ENCODE measurements at regions not wholly inside any gene's neighbourhood (a gene's known extent, or its start where the extent isn't known, plus 50 kb on each side); places are given as distances from the start of the nearest gene placed in this dataset.
"Not testable (repeated sequence)": the region's sequence is repeated elsewhere in the genome, so short reads cannot be mapped to it uniquely, and the experiment has no call there.

DNA sequence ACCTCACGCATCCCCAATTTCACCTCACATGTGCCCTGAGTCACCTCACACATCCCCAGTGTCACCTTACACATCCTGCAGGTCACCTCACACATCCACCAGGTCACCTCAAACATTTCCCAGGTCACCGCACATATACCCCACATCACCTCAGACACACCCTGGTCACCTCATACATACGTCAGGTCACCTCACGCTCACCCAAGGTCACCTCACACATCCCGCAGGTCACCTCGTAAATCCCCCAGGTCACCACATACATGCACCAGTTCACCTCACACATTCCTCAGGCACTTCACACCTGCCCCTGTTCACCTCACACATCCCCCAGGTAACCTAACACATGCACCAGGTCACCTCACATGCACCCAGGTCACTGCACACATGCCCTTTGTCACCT, 864.0 kb downstream of the TMEM121 start:
- no peaks in the 10 kb centered on the region for H3K27me3 ChIP-seq
- TF ChIP-seq, protein P1, sequence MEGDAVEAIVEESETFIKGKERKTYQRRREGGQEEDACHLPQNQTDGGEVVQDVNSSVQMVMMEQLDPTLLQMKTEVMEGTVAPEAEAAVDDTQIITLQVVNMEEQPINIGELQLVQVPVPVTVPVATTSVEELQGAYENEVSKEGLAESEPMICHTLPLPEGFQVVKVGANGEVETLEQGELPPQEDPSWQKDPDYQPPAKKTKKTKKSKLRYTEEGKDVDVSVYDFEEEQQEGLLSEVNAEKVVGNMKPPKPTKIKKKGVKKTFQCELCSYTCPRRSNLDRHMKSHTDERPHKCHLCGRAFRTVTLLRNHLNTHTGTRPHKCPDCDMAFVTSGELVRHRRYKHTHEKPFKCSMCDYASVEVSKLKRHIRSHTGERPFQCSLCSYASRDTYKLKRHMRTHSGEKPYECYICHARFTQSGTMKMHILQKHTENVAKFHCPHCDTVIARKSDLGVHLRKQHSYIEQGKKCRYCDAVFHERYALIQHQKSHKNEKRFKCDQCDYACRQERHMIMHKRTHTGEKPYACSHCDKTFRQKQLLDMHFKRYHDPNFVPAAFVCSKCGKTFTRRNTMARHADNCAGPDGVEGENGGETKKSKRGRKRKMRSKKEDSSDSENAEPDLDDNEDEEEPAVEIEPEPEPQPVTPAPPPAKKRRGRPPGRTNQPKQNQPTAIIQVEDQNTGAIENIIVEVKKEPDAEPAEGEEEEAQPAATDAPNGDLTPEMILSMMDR (IDR thresholded peaks at IDR 0.05), result no peak
- H3K4me1 ChIP-seq, result no peaks in the 10 kb centered on the region
- no peak for DNase-seq (ENCODE audit: low spot score in 2 of 2)
- H3K9me3 ChIP-seq, result no peaks in the 10 kb centered on the region
- H3K27ac ChIP-seq, result no peak overlapping the region
- intact Hi-C loops (cut with DNase I), result no loop called here
- H3K4me3 ChIP-seq, result no peak overlapping the region
- H3K36me3 ChIP-seq, result no peaks in the 10 kb centered on the region

DNA sequence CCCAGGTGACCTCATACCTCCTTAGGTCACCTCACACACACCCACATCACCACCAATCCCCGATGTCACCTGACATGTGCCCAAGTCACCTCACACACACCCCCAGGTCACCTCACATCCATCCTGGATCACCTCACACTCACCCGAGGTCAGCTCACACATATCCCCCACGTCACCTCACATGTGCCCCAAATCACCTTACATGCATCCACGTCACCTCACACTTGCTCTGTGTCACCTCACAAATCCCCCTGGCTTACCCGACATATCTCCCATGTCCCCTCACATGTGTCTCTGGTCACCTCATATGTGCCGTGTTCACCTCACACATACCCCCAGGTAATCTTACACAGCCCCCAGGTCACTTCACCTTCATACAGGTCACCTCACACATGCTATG, 864.6 kb downstream of the TMEM121 start:
- H3K27me3 ChIP-seq, result no peaks in the 10 kb centered on the region
- H3K4me1 ChIP-seq, result no peaks in the 10 kb centered on the region
- TF ChIP-seq, protein P1 (IDR thresholded peaks at IDR 0.05), result no peak
- intact Hi-C loops (cut with DNase I), result no loop called here
- no peak for DNase-seq (ENCODE audit: low spot score in 2 of 2)
- H3K9me3 ChIP-seq, result no peaks in the 10 kb centered on the region
- no peaks in the 10 kb centered on the region for H3K36me3 ChIP-seq
- H3K27ac ChIP-seq, result no peak overlapping the region
- H3K4me3 ChIP-seq, result no peak overlapping the region

DNA sequence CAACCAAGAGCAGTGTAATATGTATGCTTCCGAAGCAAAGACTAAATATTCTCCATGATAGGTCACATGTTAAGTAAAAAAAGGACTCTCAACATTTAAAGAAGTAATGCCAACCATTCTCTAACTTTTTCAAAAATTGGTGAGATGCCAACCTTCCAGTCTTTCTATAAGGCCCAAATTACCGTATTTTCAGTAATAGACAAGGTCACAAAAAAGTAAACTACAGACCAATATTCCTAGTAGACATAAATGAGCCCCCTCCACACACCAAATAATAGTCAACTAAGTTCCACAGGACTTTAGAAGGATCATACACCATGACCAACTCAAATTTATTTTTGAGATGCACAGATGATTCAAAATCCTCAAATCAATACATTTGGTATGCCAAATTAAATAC, 867.4 kb downstream of the TMEM121 start:
- TF ChIP-seq, protein P1 (IDR thresholded peaks at IDR 0.05), result no peak
- Histone ChIP-seq H3K4me3 (no peak overlapping the region), H3K27ac (no peak overlapping the region), H3K9me3 (no peaks in the 10 kb centered on the region), H3K4me1 (no peaks in the 10 kb centered on the region), H3K36me3 (no peaks in the 10 kb centered on the region), H3K27me3 (no peaks in the 10 kb centered on the region)
- intact Hi-C loops (cut with DNase I), result no loop called here
- no peak for DNase-seq (ENCODE audit: low spot score in 2 of 2)

DNA sequence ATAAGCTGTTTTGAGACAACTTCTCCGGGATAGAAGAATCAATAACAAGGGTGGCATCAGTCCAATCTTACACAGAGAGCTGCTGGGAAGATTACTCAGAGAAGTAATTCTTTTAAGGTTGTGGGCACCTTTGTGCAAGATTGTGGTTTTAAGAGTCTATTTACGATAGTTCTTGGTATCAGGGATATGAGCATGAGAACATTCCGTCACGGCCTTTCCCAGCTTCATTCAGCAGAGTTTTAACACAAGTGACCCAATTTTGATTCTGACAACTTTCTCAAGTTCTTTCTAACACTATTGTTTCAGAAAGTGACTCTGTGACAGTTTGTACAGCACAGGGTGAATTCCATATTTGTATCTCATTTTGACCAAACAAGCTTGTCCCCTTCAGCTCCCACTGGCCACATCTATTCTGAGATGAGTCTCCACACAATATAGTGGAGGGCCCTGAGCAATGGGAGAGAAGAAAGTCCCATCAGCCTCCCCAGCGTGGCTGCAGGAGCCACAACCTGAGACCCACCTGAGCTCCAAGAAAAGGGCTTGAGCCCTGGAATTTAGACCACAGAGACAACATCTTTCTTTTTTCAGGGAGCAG, 869.2 kb downstream of the TMEM121 start:
- no peak overlapping the region for H3K27ac ChIP-seq
- no peaks in the 10 kb centered on the region for H3K4me1 ChIP-seq
- DNase-seq (ENCODE audit: low spot score in 2 of 2), result no peak
- H3K36me3 ChIP-seq, result no peaks in the 10 kb centered on the region
- intact Hi-C loops (cut with DNase I), result no loop called here
- no peaks in the 10 kb centered on the region for H3K9me3 ChIP-seq
- TF ChIP-seq, protein P1 (IDR thresholded peaks at IDR 0.05), result no peak
- H3K4me3 ChIP-seq, result no peak overlapping the region
- no peaks in the 10 kb centered on the region for H3K27me3 ChIP-seq

DNA sequence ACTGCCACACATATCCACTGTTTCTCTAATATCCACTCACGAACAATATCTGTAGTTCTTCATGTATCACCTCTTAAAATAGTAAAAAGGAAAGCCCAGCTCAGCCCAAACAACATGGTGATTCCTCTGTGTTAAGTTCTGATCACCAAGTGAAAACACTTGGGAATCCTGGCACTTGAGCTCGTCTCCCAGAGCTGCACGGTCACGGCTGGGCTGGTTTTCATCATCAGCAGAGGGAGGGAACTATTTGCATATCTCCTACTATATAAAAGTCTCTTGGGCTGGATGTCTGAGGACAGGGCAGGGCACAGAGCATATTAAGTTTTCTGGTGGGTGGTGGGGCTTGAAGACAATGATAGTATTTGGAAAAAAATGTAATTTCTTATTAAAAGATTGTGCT, 870.6 kb downstream of the TMEM121 start:
- H3K4me3 ChIP-seq, result no peak overlapping the region
- H3K36me3 ChIP-seq, result no peaks in the 10 kb centered on the region
- H3K27ac ChIP-seq, result no peak overlapping the region
- intact Hi-C loops (cut with DNase I), result no loop called here
- no peaks in the 10 kb centered on the region for H3K4me1 ChIP-seq
- no peak for DNase-seq (ENCODE audit: low spot score in 2 of 2)
- H3K27me3 ChIP-seq, result no peaks in the 10 kb centered on the region
- TF ChIP-seq, protein P1 (IDR thresholded peaks at IDR 0.05), result no peak
- H3K9me3 ChIP-seq, result no peaks in the 10 kb centered on the region

DNA sequence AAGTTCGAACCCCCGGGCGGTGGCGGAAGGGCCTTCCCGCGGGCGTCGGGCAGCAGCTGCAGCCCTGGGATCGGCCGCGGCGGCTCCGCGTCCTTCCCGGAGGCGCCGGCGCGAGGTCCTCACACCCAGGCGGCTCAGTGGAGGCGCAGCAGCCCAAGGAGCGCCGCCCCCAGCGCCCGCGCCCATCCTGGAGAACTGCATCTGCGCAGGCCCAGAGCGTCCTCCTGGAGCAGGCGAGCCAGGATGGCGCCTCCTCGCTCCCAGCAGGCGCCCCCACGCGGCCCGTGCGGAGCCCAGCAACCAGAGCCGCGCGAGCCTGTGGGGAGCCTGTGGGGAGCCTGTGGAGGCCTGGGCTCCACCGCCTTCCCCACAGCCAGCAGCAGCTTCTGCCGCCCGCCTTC, 872.5 kb downstream of the TMEM121 start:
- H3K4me1 ChIP-seq; H3K27me3 ChIP-seq; intact Hi-C loops (cut with DNase I): not testable (repeated sequence)

DNA sequence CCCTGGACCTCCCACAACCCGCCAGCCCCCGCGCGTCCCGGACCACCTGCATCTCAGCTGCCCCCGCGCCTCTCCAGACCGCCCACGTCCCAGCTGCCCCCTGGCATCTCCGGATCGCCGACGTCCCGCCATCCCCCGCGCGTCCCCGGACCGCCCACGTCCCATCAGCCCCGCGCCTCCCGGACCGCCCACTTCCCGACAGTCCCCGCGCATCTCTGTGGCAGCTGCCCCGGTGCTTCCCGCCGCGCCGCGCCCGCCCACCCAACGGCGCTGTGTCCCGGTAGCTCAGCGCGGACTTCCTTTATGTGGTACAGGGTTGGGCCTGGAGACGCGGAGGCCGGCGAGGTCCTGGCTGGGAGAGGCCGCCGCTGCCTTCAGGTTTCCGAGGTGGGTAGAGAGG, 874.9 kb downstream of the TMEM121 start:
- H3K4me1 ChIP-seq; intact Hi-C loops (cut with DNase I); H3K27me3 ChIP-seq; H3K4me3 ChIP-seq; H3K9me3 ChIP-seq; DNase-seq (ENCODE audit: low spot score in 2 of 2); H3K27ac ChIP-seq; H3K36me3 ChIP-seq: not testable (repeated sequence)

More for the DNA sequence above, 872.5 kb downstream of the TMEM121 start:
- DNase-seq (ENCODE audit: low spot score in 2 of 2); H3K27ac ChIP-seq; H3K4me3 ChIP-seq; H3K36me3 ChIP-seq; H3K9me3 ChIP-seq: not testable (repeated sequence)

DNA sequence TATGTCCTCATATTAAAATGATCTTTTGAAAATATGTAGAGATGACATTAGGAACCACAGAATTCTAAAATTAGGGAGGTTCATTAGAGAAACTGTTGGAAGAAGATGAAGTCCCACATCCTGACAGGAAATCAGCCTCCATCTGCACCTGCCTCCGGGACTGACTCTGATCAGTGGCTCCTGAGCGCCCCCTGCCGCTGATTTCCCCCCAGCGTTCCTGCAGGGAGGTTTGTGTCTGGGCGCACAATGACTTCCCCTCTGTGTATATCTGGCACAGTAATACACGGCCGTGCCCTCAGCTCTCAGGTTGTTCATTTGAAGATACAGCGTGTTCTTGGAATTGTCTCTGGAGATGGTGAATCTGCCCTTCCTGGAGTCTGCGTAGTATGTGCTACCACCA, 883.8 kb downstream of the TMEM121 start:
- DNase-seq (ENCODE audit: low spot score in 2 of 2); H3K36me3 ChIP-seq; H3K9me3 ChIP-seq; H3K27ac ChIP-seq; H3K27me3 ChIP-seq; intact Hi-C loops (cut with DNase I); H3K4me1 ChIP-seq; H3K4me3 ChIP-seq: not testable (repeated sequence)

Data from ascending aorta (tissue), 2 donors.